Small intestine (tissue), 7 donors: ENCODE measurements at regions not wholly inside any gene's neighbourhood (a gene's known extent, or its start where the extent isn't known, plus 50 kb on each side); places are given as distances from the start of the nearest gene placed in this dataset.

Experiments
- DNase-seq, 2 donors: peaks; one replicate each; pipeline versions ENCODE4 v3.0.0 to v3.0.0-alpha.2; 2013
- FAIRE-seq: peaks from 2 replicates; lab custom pipeline; 2012; peaks lifted over from hg19 to GRCh38; lab: Jason Lieb, UNC
- H3K27ac ChIP-seq, 3 donors: one replicate each; pipeline ENCODE4 v1.5.1; 2013; ENCODE audit warnings: low read length in 2 of 3, mild to moderate bottlenecking in 2 of 3, control low read depth in 1 of 3, inconsistent platforms in 1 of 3, low read depth in 1 of 3, moderate library complexity in 1 of 3
- H3K27me3 ChIP-seq, 3 donors: one replicate each; pipeline ENCODE4 v1.6.1; 2013; ENCODE audit warnings: low read length in 3 of 3, inconsistent platforms in 1 of 3; ENCODE audit not compliant: control insufficient read depth in 3 of 3, insufficient read depth in 3 of 3
- H3K36me3 ChIP-seq, 3 donors: one replicate each; pipeline ENCODE4 v1.6.1; 2013; ENCODE audit warnings: low read length in 3 of 3, inconsistent platforms in 1 of 3, low read depth in 1 of 3, mild to moderate bottlenecking in 1 of 3, moderate library complexity in 1 of 3; ENCODE audit not compliant: control insufficient read depth in 3 of 3, insufficient read depth in 2 of 3
- H3K4me1 ChIP-seq, 3 donors: one replicate each; pipeline ENCODE4 v1.6.1; 2013; ENCODE audit warnings: low read length in 2 of 3, inconsistent platforms in 1 of 3, low read depth in 1 of 3, mild to moderate bottlenecking in 1 of 3, moderate library complexity in 1 of 3; ENCODE audit not compliant: control insufficient read depth in 3 of 3, insufficient read depth in 2 of 3
- H3K4me3 ChIP-seq, 3 donors: one replicate each; pipeline ENCODE4 v1.5.1; 2013; ENCODE audit warnings: low read length in 3 of 3, control low read depth in 1 of 3, inconsistent platforms in 1 of 3, low read depth in 1 of 3, mild to moderate bottlenecking in 1 of 3, moderate library complexity in 1 of 3
- H3K9me3 ChIP-seq, 2 donors: one replicate each; pipeline ENCODE4 v1.6.1; 2013; ENCODE audit warnings: low read depth in 1 of 2, low read length in 1 of 2; ENCODE audit not compliant: control insufficient read depth in 2 of 2, insufficient read depth in 1 of 2
- WGBS, 3 donors: extraction: QIAGEN DNeasy Blood & Tissue Kit; methylation state at CpG; one replicate each; pipeline ENCODE4 v1.1.7; 2013; 5-methylcytosine and 5-hydroxymethylcytosine counted together
- donor health status: healthy with polysubstance abuse.
- donor health status: control.
- donor health status: control.
- donor health status: Bipolar disorder and iron deficiency.
- donor health status: healthy.

DNA sequence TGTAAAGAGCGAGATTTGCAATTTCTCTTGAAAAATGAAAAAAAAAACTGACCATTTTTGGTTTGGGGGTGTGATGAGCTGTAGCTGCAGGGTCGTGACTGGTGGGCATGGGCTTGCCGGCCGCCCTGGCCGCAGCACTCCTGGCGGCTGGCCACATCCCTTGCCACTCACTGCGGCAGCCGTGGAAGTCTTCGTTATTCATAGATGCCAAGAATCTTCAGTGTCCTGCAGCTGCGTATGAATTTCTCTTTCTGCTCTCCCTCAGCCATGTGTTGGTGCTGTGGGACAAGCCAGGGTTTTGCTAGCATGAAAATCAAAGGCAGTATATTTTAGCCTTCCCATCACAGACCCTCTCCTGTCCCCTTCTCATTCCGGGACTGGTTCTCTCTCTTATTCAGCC is 151.7 kb upstream of the TSHZ3 start:
- no peak overlapping the region for H3K27ac ChIP-seq
- WGBS, 3 donors = 82 to 88% (median 83%) methylated on average over 11 of the region's 11 CpGs
- no peak for FAIRE-seq

DNA sequence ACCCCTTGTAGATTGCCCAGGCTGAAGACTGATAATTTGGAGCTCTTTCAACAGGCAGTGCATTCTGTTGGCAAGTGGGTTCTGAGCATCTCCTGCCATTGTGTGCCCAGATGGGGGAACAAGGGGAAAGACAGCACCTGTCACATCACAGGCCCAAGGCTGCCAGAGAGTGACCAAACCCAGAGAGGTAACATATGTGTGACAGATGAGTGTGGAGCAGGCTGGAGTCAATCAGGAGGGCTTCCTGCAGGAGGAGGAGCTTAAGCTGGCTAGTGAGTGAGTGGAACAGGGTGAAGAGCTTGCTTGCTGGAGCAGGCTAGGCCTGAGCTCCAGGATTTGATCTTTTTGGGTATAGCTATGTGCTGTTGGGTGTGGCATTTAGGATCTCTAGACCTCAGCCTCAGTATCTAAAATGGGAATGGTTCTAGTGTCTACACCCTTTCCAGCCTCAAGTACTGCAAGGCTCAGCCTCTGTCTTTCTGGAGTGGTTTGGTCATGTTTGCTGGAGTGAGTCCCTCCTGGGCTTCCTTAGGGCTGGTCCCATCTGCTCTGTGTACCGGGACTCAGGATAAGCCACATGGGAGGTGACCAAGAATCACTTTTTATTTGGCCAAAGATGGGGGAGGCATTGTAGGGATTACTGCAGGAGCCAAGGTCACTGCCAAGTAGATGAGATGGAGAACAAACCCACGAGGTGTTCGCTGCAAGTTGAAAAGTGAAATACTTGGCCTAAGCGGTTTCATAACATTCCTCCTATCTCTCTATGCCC is 152.4 kb upstream of the TSHZ3 start:
- H3K4me1 ChIP-seq = no peaks in the 10 kb centered on the region
- 73 to 82% (median 81%) methylated on average over 4 of the region's 4 CpGs for WGBS, 3 donors
- no peaks in the 10 kb centered on the region for H3K27me3 ChIP-seq
- no peak overlapping the region for H3K4me3 ChIP-seq
- no peak for DNase-seq
- no peaks in the 10 kb centered on the region for H3K36me3 ChIP-seq
- FAIRE-seq = no peak
- no peaks in the 10 kb centered on the region for H3K9me3 ChIP-seq
- no peak overlapping the region for H3K27ac ChIP-seq

More for the DNA sequence above, 151.7 kb upstream of the TSHZ3 start:
- no peak for DNase-seq
- Histone ChIP-seq H3K4me1 (no peaks in the 10 kb centered on the region), H3K27me3 (no peaks in the 10 kb centered on the region), H3K9me3 (no peaks in the 10 kb centered on the region), H3K4me3 (no peak overlapping the region), H3K36me3 (no peaks in the 10 kb centered on the region)

DNA sequence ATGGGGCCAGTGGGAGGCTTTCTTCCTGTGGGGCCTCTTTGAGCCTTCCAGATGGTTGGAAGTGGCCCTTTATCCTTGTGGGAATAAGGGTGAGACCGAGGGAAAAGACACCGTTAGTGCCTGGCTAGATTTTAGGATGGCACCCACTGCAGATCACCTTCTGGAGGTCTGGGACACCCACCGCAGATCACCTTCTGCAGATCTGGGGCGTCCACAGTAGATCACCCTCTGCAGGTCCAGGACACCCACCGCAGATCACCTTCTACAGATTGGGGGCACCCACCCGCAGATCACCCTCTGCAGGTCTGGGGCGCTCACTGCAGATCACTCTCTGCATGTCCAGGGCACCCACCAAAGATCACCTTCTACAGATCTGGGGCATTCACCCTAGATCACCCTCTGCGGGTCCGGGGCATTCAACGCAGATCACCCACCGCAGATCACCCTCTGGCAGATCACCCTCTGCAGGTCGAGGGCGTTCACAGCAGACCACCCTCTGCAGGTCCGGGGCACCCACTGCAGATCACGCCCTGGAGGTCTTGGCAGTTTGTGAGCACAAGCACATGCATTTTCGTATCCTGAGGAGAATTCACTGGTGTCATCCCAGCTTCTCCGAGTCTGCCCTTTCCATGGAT is 153.4 kb upstream of the TSHZ3 start:
- Histone ChIP-seq H3K9me3 (no peaks in the 10 kb centered on the region), H3K4me3 (no peak overlapping the region), H3K4me1 (no peaks in the 10 kb centered on the region), H3K36me3 (no peaks in the 10 kb centered on the region), H3K27ac (no peak overlapping the region), H3K27me3 (no peaks in the 10 kb centered on the region)
- no peak for DNase-seq
- FAIRE-seq = no peak
- WGBS, 3 donors = 85 to 92% (median 88%) methylated on average over 17 of the region's 17 CpGs

DNA sequence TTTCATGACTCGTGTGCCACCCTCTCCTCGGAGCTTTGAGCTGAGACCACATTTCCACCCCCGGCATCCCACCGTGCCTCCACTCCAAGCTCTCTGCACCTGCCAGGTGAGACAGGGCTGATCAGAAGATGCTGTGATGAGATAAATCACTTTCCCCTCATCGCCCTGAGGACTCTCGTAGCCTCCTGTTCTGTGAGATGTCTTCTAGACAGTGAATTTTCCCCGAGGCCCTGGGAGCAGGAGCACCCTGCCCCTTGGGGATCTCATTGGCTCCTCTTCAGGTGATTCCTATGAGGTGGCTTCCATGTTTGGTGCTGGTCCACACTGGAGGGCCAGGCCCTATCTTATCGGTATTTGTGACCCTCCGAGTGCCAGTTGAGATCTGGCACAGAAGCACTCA is 154.0 kb upstream of the TSHZ3 start:
- DNase-seq (no peak), FAIRE-seq (no peak)
- no peaks in the 10 kb centered on the region for H3K27me3 ChIP-seq
- H3K4me3 ChIP-seq = no peak overlapping the region
- H3K36me3 ChIP-seq = no peaks in the 10 kb centered on the region
- 85 to 90% (median 87%) methylated on average over 9 of the region's 9 CpGs for WGBS, 3 donors
- H3K4me1 ChIP-seq = no peaks in the 10 kb centered on the region
- H3K9me3 ChIP-seq = no peaks in the 10 kb centered on the region
- no peak overlapping the region for H3K27ac ChIP-seq

DNA sequence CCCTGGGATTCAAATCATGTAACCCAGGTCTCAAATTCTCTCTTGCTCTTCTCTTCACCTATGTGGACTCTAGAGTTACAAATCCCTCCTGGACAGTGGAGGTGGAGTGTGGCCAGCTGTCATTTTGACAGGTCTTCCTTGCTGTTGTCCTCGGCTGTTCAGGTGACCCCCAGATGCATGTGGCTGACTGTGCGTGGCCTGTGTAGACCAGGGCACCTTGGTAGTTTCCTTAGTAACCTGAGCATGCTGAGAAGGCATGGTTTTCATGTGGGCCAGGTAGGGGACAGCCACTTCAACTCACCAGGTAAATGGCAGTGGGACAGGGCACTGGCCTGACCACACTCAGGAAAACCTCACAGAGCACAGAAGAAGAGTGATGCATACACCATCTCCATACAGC is 155.0 kb upstream of the TSHZ3 start:
- H3K36me3 ChIP-seq = no peaks in the 10 kb centered on the region
- no peaks in the 10 kb centered on the region for H3K4me1 ChIP-seq
- WGBS, 3 donors = 58 to 70% (median 58%) methylated on average over 2 of the region's 2 CpGs

DNA sequence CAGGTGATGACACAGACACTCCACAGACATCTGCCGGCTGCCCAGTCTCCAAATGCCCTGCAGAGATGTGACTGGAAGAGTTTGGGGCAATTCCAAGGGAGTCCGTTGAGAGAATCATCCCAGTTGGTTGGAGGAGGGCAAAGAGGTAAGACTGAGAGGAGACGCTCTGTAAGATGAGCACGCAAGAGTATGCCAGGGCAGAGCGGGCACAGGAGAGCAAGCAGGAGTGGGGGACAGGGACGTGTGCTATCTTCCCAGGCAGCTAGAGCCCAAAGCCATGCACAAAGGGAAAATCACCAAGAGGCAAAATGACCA is 156.3 kb upstream of the TSHZ3 start:
- Histone ChIP-seq H3K27me3 (no peaks in the 10 kb centered on the region), H3K4me3 (no peak overlapping the region), H3K36me3 (no peaks in the 10 kb centered on the region), H3K4me1 (no peaks in the 10 kb centered on the region), H3K9me3 (no peaks in the 10 kb centered on the region), H3K27ac (no peak overlapping the region)
- WGBS, 3 donors = 78 to 92% (median 82%) methylated on average over 6 of the region's 6 CpGs
- DNase-seq = no peak
- FAIRE-seq = no peak

More for the DNA sequence above, 155.0 kb upstream of the TSHZ3 start:
- H3K27me3 ChIP-seq = no peaks in the 10 kb centered on the region
- no peak for DNase-seq
- FAIRE-seq = no peak
- H3K9me3 ChIP-seq = no peaks in the 10 kb centered on the region
- no peak overlapping the region for H3K4me3 ChIP-seq
- no peak overlapping the region for H3K27ac ChIP-seq

DNA sequence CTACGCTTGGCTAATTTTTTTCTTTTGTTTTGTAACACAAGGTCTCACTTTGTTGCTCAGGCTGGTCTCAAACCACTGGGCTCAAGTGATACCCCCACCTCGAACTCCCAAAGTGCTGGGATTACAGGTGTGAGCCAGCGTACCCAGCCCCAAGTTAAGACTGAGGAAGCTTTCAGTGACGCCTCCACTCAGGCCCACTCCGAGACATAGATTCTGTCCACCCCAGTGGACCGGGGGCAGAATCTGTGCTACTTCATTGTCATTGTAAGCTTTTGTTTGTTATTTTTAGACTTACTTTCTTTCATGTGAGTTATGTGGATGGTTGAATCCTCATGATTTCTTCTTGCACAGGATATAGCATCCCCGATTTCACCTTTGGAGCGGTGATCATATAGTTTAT is 156.9 kb upstream of the TSHZ3 start:
- no peaks in the 10 kb centered on the region for H3K9me3 ChIP-seq
- H3K36me3 ChIP-seq = no peaks in the 10 kb centered on the region
- no peaks in the 10 kb centered on the region for H3K27me3 ChIP-seq
- no peaks in the 10 kb centered on the region for H3K4me1 ChIP-seq
- FAIRE-seq (no peak), DNase-seq (no peak)
- no peak overlapping the region for H3K4me3 ChIP-seq
- H3K27ac ChIP-seq = no peak overlapping the region
- WGBS, 3 donors = 73 to 84% (median 75%) methylated on average over 8 of the region's 8 CpGs

DNA sequence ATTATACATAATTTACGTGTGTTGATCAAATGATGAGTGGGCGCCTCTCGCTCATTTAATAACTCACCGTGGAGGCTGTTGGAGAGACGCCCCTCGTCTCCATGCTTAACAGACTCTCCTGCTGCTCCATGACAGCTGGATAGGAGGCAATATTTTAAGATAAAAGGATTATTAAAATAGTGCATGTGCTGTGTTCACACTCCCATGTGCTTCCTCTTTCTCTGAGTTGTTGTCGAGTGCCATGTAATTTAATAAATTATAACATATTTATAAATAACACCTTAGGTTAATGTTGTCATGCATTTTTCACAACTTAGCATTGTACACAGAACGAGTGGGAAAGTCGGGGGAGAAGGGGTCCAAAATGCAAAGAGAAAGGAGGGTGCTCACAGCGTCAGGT is 161.4 kb upstream of the TSHZ3 start:
- 78 to 88% (median 84%) methylated on average over 10 of the region's 10 CpGs for WGBS, 3 donors
- no peak for DNase-seq
- FAIRE-seq = no peak

More for the DNA sequence above, 161.4 kb upstream of the TSHZ3 start:
- Histone ChIP-seq H3K4me3 (no peak overlapping the region), H3K27ac (no peak overlapping the region), H3K36me3 (no peaks in the 10 kb centered on the region), H3K4me1 (no peaks in the 10 kb centered on the region), H3K27me3 (no peaks in the 10 kb centered on the region), H3K9me3 (no peaks in the 10 kb centered on the region)
